ENCODE measurements at regions not wholly inside any gene's neighbourhood (a gene's known extent, or its start where the extent isn't known, plus 50 kb on each side); places are given as distances from the start of the nearest gene placed in this dataset.

- ChIA-PET POLR2A (no interaction called here), CTCF (no interaction called here), SMC1A (ENCODE audit: uncharacterized antibody, unreplicated experiment) (no interaction called here), RAD21 (ENCODE audit: unreplicated experiment) (no interaction called here)
- Histone ChIP-seq H3K9me3 (replicated peaks; ENCODE audit: control insufficient read depth, insufficient read depth, low read length) (no peaks in the 10 kb centered on the region), H4K20me1 (ENCODE audit: control insufficient read depth, insufficient read depth) (no peaks in the 10 kb centered on the region), H3K4me2 (ENCODE audit: control insufficient read depth, insufficient read depth) (no peak overlapping the region), H2AFZ (ENCODE audit: control insufficient read depth, low read depth, low read length) (no peak overlapping the region), H3K27me3 (replicated peaks in 1 of 2; ENCODE audit: control insufficient read depth in 2 of 2, insufficient read depth in 2 of 2, low read length in 1 of 2) (no peaks in the 10 kb centered on the region), H3K79me2 (ENCODE audit: control insufficient read depth, insufficient read depth, low read length) (no peaks in the 10 kb centered on the region), H3K27ac (ENCODE audit: control insufficient read depth, insufficient read depth) (no peak overlapping the region), H3K9ac (ENCODE audit: control insufficient read depth, insufficient read depth, low read length) (no peak overlapping the region), H3K36me3 (ENCODE audit: control insufficient read depth in 2 of 2, insufficient read depth in 2 of 2, low read length in 1 of 2) (no peaks in the 10 kb centered on the region), H3K4me3 (no peak overlapping the region), H3K4me1 (ENCODE audit: control insufficient read depth, insufficient read depth, low read length) (no peaks in the 10 kb centered on the region)
- intact Hi-C loops (cut with micrococcal nuclease; ENCODE audit: unreplicated experiment) (no loop called here), in situ Hi-C loops (cut with MboI) (no loop called here)
- no TSS peak for BruUV-seq (replicated peaks)
- FAIRE-seq (no peak), DNase-seq (ENCODE audit: low read depth, low spot score) (no peak), ATAC-seq (no peak)
- TF ChIP-seq PML (IDR thresholded peaks at IDR 0.05; ENCODE audit: low read length) (no peak), BMI1 (IDR thresholded peaks at IDR 0.05; ENCODE audit: borderline replicate concordance) (no peak)
- WGBS (ENCODE audit: insufficient coverage, insufficient replicate concordance, low lambda C conversion rate, missing lambda C conversion rate): 0% methylated on average over 3 of the region's 3 CpGs
Measured at GRCh38 chr16:62929593-62929992, 893.4 kb upstream of the CDH8 start.

- intact Hi-C loops (cut with micrococcal nuclease; ENCODE audit: unreplicated experiment): no loop called here
- Histone ChIP-seq H3K4me3 (no peak overlapping the region), H3K9me3 (replicated peaks; ENCODE audit: control insufficient read depth, insufficient read depth, low read length) (no peaks in the 10 kb centered on the region), H3K27me3 (replicated peaks in 1 of 2; ENCODE audit: control insufficient read depth in 2 of 2, insufficient read depth in 2 of 2, low read length in 1 of 2) (no peaks in the 10 kb centered on the region), H2AFZ (ENCODE audit: control insufficient read depth, low read depth, low read length) (no peak overlapping the region), H4K20me1 (ENCODE audit: control insufficient read depth, insufficient read depth) (no peaks in the 10 kb centered on the region), H3K27ac (ENCODE audit: control insufficient read depth, insufficient read depth) (no peak overlapping the region), H3K4me1 (ENCODE audit: control insufficient read depth, insufficient read depth, low read length) (no peaks in the 10 kb centered on the region), H3K4me2 (ENCODE audit: control insufficient read depth, insufficient read depth) (no peak overlapping the region), H3K79me2 (ENCODE audit: control insufficient read depth, insufficient read depth, low read length) (no peaks in the 10 kb centered on the region), H3K9ac (ENCODE audit: control insufficient read depth, insufficient read depth, low read length) (no peak overlapping the region), H3K36me3 (ENCODE audit: control insufficient read depth in 2 of 2, insufficient read depth in 2 of 2, low read length in 1 of 2) (no peaks in the 10 kb centered on the region)
- TF ChIP-seq EZH2 (IDR thresholded peaks at IDR 0.05; ENCODE audit: borderline replicate concordance, control insufficient read depth, low read depth, low read length): no peak
- no peak for TF ChIP-seq ELK1 (IDR thresholded peaks at IDR 0.05; ENCODE audit: low read depth, low read length)
- no peak for TF ChIP-seq FOXK2 (IDR thresholded peaks at IDR 0.05)
- no peak for TF ChIP-seq POLR2A (IDR thresholded peaks at IDR 0.05; ENCODE audit: low read depth, low read length)
- no peak for TF ChIP-seq IRF3 (IDR thresholded peaks at IDR 0.05)
- TF ChIP-seq YY1 (IDR thresholded peaks at IDR 0.05; ENCODE audit: low read depth, low read length): no peak
- no peak for TF ChIP-seq YBX1 (IDR thresholded peaks at IDR 0.05)
- TF ChIP-seq KLF5 (IDR thresholded peaks at IDR 0.05; ENCODE audit: partially characterized antibody): no peak
- no peak for TF ChIP-seq JUND (IDR thresholded peaks at IDR 0.05; ENCODE audit: low read depth, low read length)
- TF ChIP-seq PAX8 (IDR thresholded peaks at IDR 0.05): no peak
- no peak for TF ChIP-seq FOXM1 (IDR thresholded peaks at IDR 0.05; ENCODE audit: low read depth, low read length)
- TF ChIP-seq SMAD1 (IDR thresholded peaks at IDR 0.05; ENCODE audit: low read depth, partially characterized antibody): no peak
- no peak for TF ChIP-seq EED (IDR thresholded peaks at IDR 0.05; ENCODE audit: low read depth)
- no peak for TF ChIP-seq CBFB (IDR thresholded peaks at IDR 0.05; ENCODE audit: low read depth)
- no peak for TF ChIP-seq ZSCAN29 (IDR thresholded peaks at IDR 0.05)
- TF ChIP-seq ZZZ3 (IDR thresholded peaks at IDR 0.05; ENCODE audit: control insufficient read depth, insufficient read length, low read depth): no peak
- TF ChIP-seq POLR2AphosphoS2 (IDR thresholded peaks at IDR 0.05; ENCODE audit: low read depth, low read length): no peak
- TF ChIP-seq WRNIP1 (IDR thresholded peaks at IDR 0.05; ENCODE audit: borderline replicate concordance, low read depth, low read length): no peak
- TF ChIP-seq TCF3 (IDR thresholded peaks at IDR 0.05; ENCODE audit: borderline replicate concordance, insufficient read depth, low read depth, low read length): no peak
- no peak for TF ChIP-seq RBBP5 (conservative IDR thresholded peaks at IDR 0.05)
- no peak for ATAC-seq
- ChIA-PET CTCF (no interaction called here), RAD21 (ENCODE audit: unreplicated experiment) (no interaction called here), POLR2A (no interaction called here), SMC1A (ENCODE audit: uncharacterized antibody, unreplicated experiment) (no interaction called here)
- 3% methylated on average over 2 of the region's 2 CpGs for WGBS (ENCODE audit: insufficient coverage, insufficient replicate concordance, low lambda C conversion rate, missing lambda C conversion rate)
- no peak for FAIRE-seq
- BruUV-seq (replicated peaks): no TSS peak
- in situ Hi-C loops (cut with MboI): no loop called here
- no peak for DNase-seq (ENCODE audit: low read depth, low spot score)
Measured at GRCh38 chr16:62927122-62927521, 890.9 kb upstream of the CDH8 start.
